Right atrium auricular region (tissue), 2 donors: ENCODE measurements at regions not wholly inside any gene's neighbourhood (a gene's known extent, or its start where the extent isn't known, plus 50 kb on each side); places are given as distances from the start of the nearest gene placed in this dataset.

ENCODE experiments used
- DNase-seq: peaks from one replicate; pipeline ENCODE4 v3.0.0-alpha.2; 2019; ENCODE audit warnings: low spot score
- H3K27ac ChIP-seq, 2 donors: fragments of 200-600 bp; sonication (generic); 1 replicate in 1 of 2; 2 replicates in 1 of 2; pipeline ENCODE4 v1.5.1; 2016 to 2019
- H3K27me3 ChIP-seq, 2 donors: fragments of 200-600 bp; sonication (generic); one replicate each; pipeline versions ENCODE4 v1.5.1 to v1.6.0; 2017 to 2019
- H3K36me3 ChIP-seq: fragments of 200-600 bp; sonication (generic); one replicate; pipeline ENCODE4 v1.5.1; 2016
- H3K4me1 ChIP-seq, 2 donors: fragments of 200-600 bp; sonication (generic); one replicate each; pipeline versions ENCODE4 v1.5.1 to v1.6.0; 2017 to 2019
- H3K4me3 ChIP-seq, 2 donors: fragments of 200-600 bp; sonication (generic); 1 replicate in 1 of 2; 2 replicates in 1 of 2; pipeline ENCODE4 v1.5.1; 2017 to 2019; ENCODE audit warnings: mild to moderate bottlenecking in 1 of 2, moderate library complexity in 1 of 2
- H3K9me3 ChIP-seq, 2 donors: fragments of 200-600 bp; sonication (generic); one replicate each; pipeline ENCODE4 v1.5.1; 2019
- CTCF ChIP-seq, 2 donors: fragments of 200-600 bp; sonication (generic); IDR thresholded peaks; one replicate each; pipeline ENCODE4 v1.5.1; 2019; ENCODE audit warnings: antibody characterized with exemption in 2 of 2

GRCh38 chr2:37549598-37549997 lies 121.8 kb downstream of the CDC42EP3 start:
- H3K27me3 ChIP-seq, result no peaks in the 10 kb centered on the region
- H3K36me3 ChIP-seq, result no peaks in the 10 kb centered on the region
- TF ChIP-seq CTCF (IDR thresholded peaks at IDR 0.05), result no peak
- no peaks in the 10 kb centered on the region for H3K4me1 ChIP-seq
- no peaks in the 10 kb centered on the region for H3K9me3 ChIP-seq
- no peak for DNase-seq
- H3K4me3 ChIP-seq, result no peak overlapping the region
- H3K27ac ChIP-seq, result no peak overlapping the region

- DNase-seq, result no peak
- no peaks in the 10 kb centered on the region for H3K36me3 ChIP-seq
- H3K9me3 ChIP-seq, result no peaks in the 10 kb centered on the region
- no peak for TF ChIP-seq CTCF (IDR thresholded peaks at IDR 0.05)
- H3K27me3 ChIP-seq, result no peaks in the 10 kb centered on the region
- no peak overlapping the region for H3K27ac ChIP-seq
- no peaks in the 10 kb centered on the region for H3K4me1 ChIP-seq
- no peak overlapping the region for H3K4me3 ChIP-seq
These were observed 121.3 kb downstream of the CDC42EP3 start for GRCh38 chr2:37550190-37550589.

- no peak for DNase-seq
- Histone ChIP-seq H3K4me1 (no peaks in the 10 kb centered on the region), H3K27me3 (no peaks in the 10 kb centered on the region), H3K4me3 (no peak overlapping the region), H3K9me3 (no peaks in the 10 kb centered on the region), H3K36me3 (no peaks in the 10 kb centered on the region), H3K27ac (no peak overlapping the region)
- TF ChIP-seq CTCF (IDR thresholded peaks at IDR 0.05), result no peak
These were observed 119.7 kb downstream of the CDC42EP3 start for GRCh38 chr2:37551783-37552182.

- no peaks in the 10 kb centered on the region for H3K4me1 ChIP-seq
- no peak overlapping the region for H3K27ac ChIP-seq
- TF ChIP-seq CTCF (IDR thresholded peaks at IDR 0.05), result no peak
These were observed 119.1 kb downstream of the CDC42EP3 start for GRCh38 chr2:37552339-37552738.

DNA sequence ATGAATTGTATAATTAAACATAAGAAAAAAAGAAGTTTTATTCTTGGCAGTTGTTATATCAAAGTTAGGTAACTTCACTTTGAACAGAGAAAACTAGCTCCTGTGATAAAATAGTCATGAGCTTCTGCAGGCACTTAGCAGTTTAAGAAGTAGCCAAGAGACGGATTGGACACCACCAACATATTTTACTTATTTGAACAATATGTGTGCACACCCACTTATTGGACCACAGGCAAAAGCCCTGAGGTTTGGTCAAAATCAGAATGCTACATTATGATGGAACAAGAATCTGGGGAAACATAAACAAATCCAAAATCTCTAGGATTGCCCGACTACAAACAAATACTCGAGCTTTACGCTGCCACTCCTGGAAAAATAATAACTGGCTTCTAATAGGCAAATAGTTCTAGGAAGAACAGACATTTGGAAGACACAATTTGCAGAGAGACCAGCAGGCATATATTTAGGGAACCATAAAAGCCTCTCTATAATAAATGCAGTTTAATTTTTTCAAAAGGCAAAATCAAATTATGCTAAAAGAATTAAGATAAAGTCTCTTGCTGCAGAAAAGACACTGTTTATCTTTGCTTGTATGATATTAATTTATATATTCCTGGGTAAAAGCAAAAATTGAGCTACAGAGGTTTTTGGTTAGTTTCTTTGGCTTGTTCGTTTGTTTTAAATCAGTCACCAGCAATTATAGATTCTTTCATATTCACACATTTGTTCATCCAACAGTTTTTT lies 117.9 kb downstream of the CDC42EP3 start:
- Histone ChIP-seq H3K4me1 (no peaks in the 10 kb centered on the region), H3K9me3 (no peaks in the 10 kb centered on the region), H3K36me3 (no peaks in the 10 kb centered on the region), H3K4me3 (no peak overlapping the region), H3K27me3 (no peaks in the 10 kb centered on the region), H3K27ac (no peak overlapping the region)
- no peak for TF ChIP-seq CTCF (IDR thresholded peaks at IDR 0.05)
- no peak for DNase-seq

More at GRCh38 chr2:37552339-37552738, 119.1 kb downstream of the CDC42EP3 start:
- Histone ChIP-seq H3K27me3 (no peaks in the 10 kb centered on the region), H3K4me3 (no peak overlapping the region), H3K9me3 (no peaks in the 10 kb centered on the region), H3K36me3 (no peaks in the 10 kb centered on the region)
- no peak for DNase-seq

GRCh38 chr2:37554155-37554510 lies 117.3 kb downstream of the CDC42EP3 start:
- TF ChIP-seq CTCF (IDR thresholded peaks at IDR 0.05), result no peak

More at GRCh38 chr2:37554155-37554510, 117.3 kb downstream of the CDC42EP3 start:
- H3K27me3 ChIP-seq, result no peaks in the 10 kb centered on the region
- H3K36me3 ChIP-seq, result no peaks in the 10 kb centered on the region
- H3K4me1 ChIP-seq, result no peaks in the 10 kb centered on the region
- H3K9me3 ChIP-seq, result no peaks in the 10 kb centered on the region
- H3K4me3 ChIP-seq, result no peak overlapping the region
- DNase-seq, result no peak
- H3K27ac ChIP-seq, result no peak overlapping the region
